HG03469 (cell line): ENCODE measurements at regions not wholly inside any gene's neighbourhood (a gene's known extent, or its start where the extent isn't known, plus 50 kb on each side); places are given as distances from the start of the nearest gene placed in this dataset.

Experiments
- ATAC-seq: cut with Tn5 transposase; IDR thresholded peaks from one replicate; pipeline ENCODE4 v1.9.1; 2021; ENCODE audit warnings: mild to moderate bottlenecking, moderate library complexity, moderate number of reproducible peaks; ENCODE audit not compliant: unreplicated experiment

- no peak for ATAC-seq
These were observed 538.7 kb downstream of the CMPK2 start for GRCh38 chr2:6326958-6327357.

- ATAC-seq: no peak
These were observed 528.8 kb downstream of the CMPK2 start for GRCh38 chr2:6336752-6337471.

GRCh38 chr2:6337472-6337820, 528.3 kb downstream of the CMPK2 start:
- ATAC-seq: no peak

- no peak for ATAC-seq
These were observed 524.0 kb downstream of the CMPK2 start for GRCh38 chr2:6341588-6342129.

- no peak for ATAC-seq
These were observed 523.3 kb downstream of the CMPK2 start for GRCh38 chr2:6342273-6342920.

GRCh38 chr2:6343076-6343475, 522.6 kb downstream of the CMPK2 start:
- no peak for ATAC-seq

- ATAC-seq: peak; percentile 83
These were observed 513.5 kb downstream of the CMPK2 start for GRCh38 chr2:6352247-6352646.

GRCh38 chr2:6352906-6353515, 512.7 kb downstream of the CMPK2 start:
- no peak for ATAC-seq

GRCh38 chr2:6353669-6354068, 512.0 kb downstream of the CMPK2 start:
- peak; percentile 52 for ATAC-seq

GRCh38 chr2:6354546-6354945, 511.2 kb downstream of the CMPK2 start:
- ATAC-seq: no peak

- no peak for ATAC-seq
These were observed 509.6 kb downstream of the CMPK2 start for GRCh38 chr2:6355886-6356761.

- ATAC-seq: no peak
These were observed 507.2 kb downstream of the CMPK2 start for GRCh38 chr2:6358546-6358945.

- no peak for ATAC-seq
These were observed 506.7 kb downstream of the CMPK2 start for GRCh38 chr2:6358985-6359384.

- ATAC-seq: no peak
These were observed 505.7 kb downstream of the CMPK2 start for GRCh38 chr2:6359964-6360363.

GRCh38 chr2:6362671-6363450, 502.8 kb downstream of the CMPK2 start:
- no peak for ATAC-seq

GRCh38 chr2:6368281-6368680, 497.4 kb downstream of the CMPK2 start:
- ATAC-seq: no peak

GRCh38 chr2:6369266-6369665, 496.4 kb downstream of the CMPK2 start:
- ATAC-seq: no peak

- no peak for ATAC-seq
These were observed 494.8 kb downstream of the CMPK2 start for GRCh38 chr2:6370753-6371551.

GRCh38 chr2:6372317-6372901, 493.3 kb downstream of the CMPK2 start:
- no peak for ATAC-seq
